Activated T-helper 17 cell treated with anti-CD3 and anti-CD28 coated beads, Interleukin-2, amount 50 U/mL, for 72 hours (primary cell): ENCODE measurements at regions not wholly inside any gene's neighbourhood (a gene's known extent, or its start where the extent isn't known, plus 50 kb on each side); places are given as distances from the start of the nearest gene placed in this dataset.

ENCODE experiments used
- ATAC-seq: fragments of 150-1000 bp; cut with Tn5 transposase; replicated peaks from 2 replicates; pipeline ENCODE4 v1.10.0; 2021; ENCODE audit warnings: mild to moderate bottlenecking, moderate library complexity
- H3K27ac Mint-ChIP-seq: one replicate; pipeline ENCODE4 v1.8.0; 2022; ENCODE audit warnings: mixed read lengths
- H3K27me3 Mint-ChIP-seq: one replicate; pipeline ENCODE4 v1.8.0; 2022; ENCODE audit warnings: mixed read lengths
- H3K36me3 Mint-ChIP-seq: one replicate; pipeline ENCODE4 v1.8.0; 2022; ENCODE audit warnings: low read depth, mild to moderate bottlenecking, mixed read lengths
- H3K4me1 Mint-ChIP-seq: one replicate; pipeline ENCODE4 v1.8.0; 2022; ENCODE audit warnings: mixed read lengths
- H3K4me3 Mint-ChIP-seq: one replicate; pipeline ENCODE4 v1.8.0; 2022; ENCODE audit warnings: mild to moderate bottlenecking, mixed read lengths
- H3K9me3 Mint-ChIP-seq: one replicate; pipeline ENCODE4 v1.8.0; 2022; ENCODE audit warnings: mixed read lengths

- Mint-ChIP-seq H3K27me3 (no peaks in the 10 kb centered on the region), H3K4me3 (no peak overlapping the region), H3K9me3 (no peaks in the 10 kb centered on the region), H3K4me1 (no peaks in the 10 kb centered on the region), H3K27ac (no peak overlapping the region), H3K36me3 (peaks cover 57% of the 10 kb centered on the region)
- no peak for ATAC-seq
Measured at GRCh38 chr6:144834426-144835038, 549.4 kb downstream of the UTRN start.

GRCh38 chr6:144835322-144835973 lies 550.3 kb downstream of the UTRN start:
- no peak for ATAC-seq
- H3K36me3 Mint-ChIP-seq = peaks cover 64% of the 10 kb centered on the region
- no peaks in the 10 kb centered on the region for H3K27me3 Mint-ChIP-seq
- H3K27ac Mint-ChIP-seq = peak overlapping the region; percentile 9
- no peaks in the 10 kb centered on the region for H3K9me3 Mint-ChIP-seq
- no peak overlapping the region for H3K4me3 Mint-ChIP-seq
- H3K4me1 Mint-ChIP-seq = no peaks in the 10 kb centered on the region

- no peak for ATAC-seq
- Mint-ChIP-seq H3K27ac (no peak overlapping the region), H3K27me3 (no peaks in the 10 kb centered on the region), H3K36me3 (peaks cover 74% of the 10 kb centered on the region), H3K9me3 (no peaks in the 10 kb centered on the region), H3K4me1 (no peaks in the 10 kb centered on the region), H3K4me3 (no peak overlapping the region)
Measured at GRCh38 chr6:144840619-144841018, 555.5 kb downstream of the UTRN start.

- peaks cover 57% of the 10 kb centered on the region for H3K36me3 Mint-ChIP-seq
- no peaks in the 10 kb centered on the region for H3K27me3 Mint-ChIP-seq
- H3K27ac Mint-ChIP-seq = no peak overlapping the region
- ATAC-seq = no peak
- H3K4me1 Mint-ChIP-seq = peaks cover 5% of the 10 kb centered on the region
- no peak overlapping the region for H3K4me3 Mint-ChIP-seq
- H3K9me3 Mint-ChIP-seq = no peaks in the 10 kb centered on the region
Measured at GRCh38 chr6:144843701-144844100, 558.6 kb downstream of the UTRN start.

GRCh38 chr6:144844596-144844995 lies 559.5 kb downstream of the UTRN start:
- Mint-ChIP-seq H3K4me3 (no peak overlapping the region), H3K27ac (no peak overlapping the region), H3K4me1 (peaks cover 5% of the 10 kb centered on the region), H3K27me3 (no peaks in the 10 kb centered on the region), H3K9me3 (no peaks in the 10 kb centered on the region), H3K36me3 (peaks cover 50% of the 10 kb centered on the region)
- ATAC-seq = no peak

- Mint-ChIP-seq H3K36me3 (peaks cover 50% of the 10 kb centered on the region), H3K9me3 (no peaks in the 10 kb centered on the region), H3K4me1 (peaks cover 5% of the 10 kb centered on the region), H3K4me3 (no peak overlapping the region), H3K27me3 (no peaks in the 10 kb centered on the region), H3K27ac (no peak overlapping the region)
- no peak for ATAC-seq
Measured at GRCh38 chr6:144845186-144845585, 560.1 kb downstream of the UTRN start.

GRCh38 chr6:144847916-144848315 lies 562.8 kb downstream of the UTRN start:
- Mint-ChIP-seq H3K27ac (peak overlapping the region; percentile 25), H3K9me3 (no peaks in the 10 kb centered on the region)

GRCh38 chr6:144849920-144850319 lies 564.8 kb downstream of the UTRN start:
- ATAC-seq = no peak
- Mint-ChIP-seq H3K4me3 (no peak overlapping the region), H3K27me3 (no peaks in the 10 kb centered on the region), H3K9me3 (no peaks in the 10 kb centered on the region), H3K27ac (peak overlapping the region; percentile 5), H3K36me3 (peaks cover 46% of the 10 kb centered on the region), H3K4me1 (peaks cover 9% of the 10 kb centered on the region)

More at GRCh38 chr6:144847916-144848315, 562.8 kb downstream of the UTRN start:
- no peak for ATAC-seq
- H3K36me3 Mint-ChIP-seq = peaks cover 55% of the 10 kb centered on the region
- H3K27me3 Mint-ChIP-seq = no peaks in the 10 kb centered on the region
- H3K4me3 Mint-ChIP-seq = no peak overlapping the region
- H3K4me1 Mint-ChIP-seq = peaks cover 5% of the 10 kb centered on the region

GRCh38 chr6:144853603-144854002 lies 568.5 kb downstream of the UTRN start:
- peaks cover 31% of the 10 kb centered on the region for H3K36me3 Mint-ChIP-seq
- no peaks in the 10 kb centered on the region for H3K9me3 Mint-ChIP-seq
- H3K27me3 Mint-ChIP-seq = no peaks in the 10 kb centered on the region
- peak; percentile 80 for ATAC-seq
- no peak overlapping the region for H3K27ac Mint-ChIP-seq
- peaks cover 4% of the 10 kb centered on the region for H3K4me1 Mint-ChIP-seq
- no peak overlapping the region for H3K4me3 Mint-ChIP-seq

- no peak overlapping the region for H3K27ac Mint-ChIP-seq
- no peak for ATAC-seq
- H3K4me1 Mint-ChIP-seq = peaks cover 4% of the 10 kb centered on the region
- H3K9me3 Mint-ChIP-seq = no peaks in the 10 kb centered on the region
- peaks cover 28% of the 10 kb centered on the region for H3K36me3 Mint-ChIP-seq
- no peak overlapping the region for H3K4me3 Mint-ChIP-seq
- H3K27me3 Mint-ChIP-seq = no peaks in the 10 kb centered on the region
Measured at GRCh38 chr6:144854654-144855053, 569.5 kb downstream of the UTRN start.

GRCh38 chr6:144855375-144855774 lies 570.2 kb downstream of the UTRN start:
- H3K27ac Mint-ChIP-seq = no peak overlapping the region
- H3K4me1 Mint-ChIP-seq = peaks cover 4% of the 10 kb centered on the region
- peaks cover 3% of the 10 kb centered on the region for H3K27me3 Mint-ChIP-seq
- H3K36me3 Mint-ChIP-seq = peaks cover 22% of the 10 kb centered on the region
- H3K9me3 Mint-ChIP-seq = no peaks in the 10 kb centered on the region
- no peak for ATAC-seq
- H3K4me3 Mint-ChIP-seq = no peak overlapping the region

- Mint-ChIP-seq H3K27ac (no peak overlapping the region), H3K4me3 (no peak overlapping the region), H3K4me1 (peaks cover 4% of the 10 kb centered on the region), H3K9me3 (no peaks in the 10 kb centered on the region), H3K36me3 (peaks cover 16% of the 10 kb centered on the region), H3K27me3 (peaks cover 3% of the 10 kb centered on the region)
- no peak for ATAC-seq
Measured at GRCh38 chr6:144855812-144856531, 570.8 kb downstream of the UTRN start.

GRCh38 chr6:144856622-144857021 lies 571.5 kb downstream of the UTRN start:
- H3K9me3 Mint-ChIP-seq = no peaks in the 10 kb centered on the region
- H3K4me1 Mint-ChIP-seq = peaks cover 4% of the 10 kb centered on the region
- H3K36me3 Mint-ChIP-seq = peaks cover 12% of the 10 kb centered on the region
- no peak overlapping the region for H3K27ac Mint-ChIP-seq
- H3K4me3 Mint-ChIP-seq = no peak overlapping the region
- H3K27me3 Mint-ChIP-seq = peaks cover 3% of the 10 kb centered on the region
- peak; percentile 19 for ATAC-seq

- Mint-ChIP-seq H3K4me1 (peaks cover 4% of the 10 kb centered on the region), H3K9me3 (no peaks in the 10 kb centered on the region), H3K27me3 (peaks cover 5% of the 10 kb centered on the region), H3K27ac (no peak overlapping the region), H3K4me3 (no peak overlapping the region), H3K36me3 (peaks cover 7% of the 10 kb centered on the region)
- ATAC-seq = no peak
Measured at GRCh38 chr6:144857086-144857485, 572.0 kb downstream of the UTRN start.

- Mint-ChIP-seq H3K4me3 (no peak overlapping the region), H3K4me1 (no peaks in the 10 kb centered on the region), H3K27me3 (peaks cover 23% of the 10 kb centered on the region), H3K9me3 (peaks cover 11% of the 10 kb centered on the region), H3K27ac (no peak overlapping the region), H3K36me3 (no peaks in the 10 kb centered on the region)
- no peak for ATAC-seq
Measured at GRCh38 chr6:144862769-144863168, 577.6 kb downstream of the UTRN start.
